Brain pericyte (primary cell): ENCODE measurements at regions not wholly inside any gene's neighbourhood (a gene's known extent, or its start where the extent isn't known, plus 50 kb on each side); places are given as distances from the start of the nearest gene placed in this dataset.
"Not testable (repeated sequence)": the region's sequence is repeated elsewhere in the genome, so short reads cannot be mapped to it uniquely, and the experiment has no call there.

ENCODE experiments used
- DNase-seq: peaks from one replicate; pipeline ENCODE4 v3.0.0-alpha.2; 2012; ENCODE audit warnings: low read depth, low spot score

DNA sequence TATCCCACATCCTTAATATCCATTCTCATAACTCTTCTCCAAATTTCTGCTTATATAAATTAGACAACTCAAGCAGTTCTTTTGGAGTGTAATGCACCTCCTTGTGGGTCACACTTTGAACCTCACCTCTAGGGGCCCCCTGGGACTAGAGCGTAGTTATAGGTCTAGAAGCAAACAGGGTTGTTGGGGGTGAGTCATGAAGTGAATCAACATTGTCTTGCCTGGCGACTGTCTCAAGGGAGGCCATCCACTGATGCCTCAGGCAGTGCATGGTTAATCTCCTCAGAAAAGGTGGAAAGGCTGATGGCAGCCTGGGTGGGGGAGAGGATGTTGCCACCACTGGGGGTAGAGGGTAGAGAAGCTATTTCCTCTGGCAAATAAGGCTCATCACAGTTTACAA lies 129.1 kb downstream of the TNFRSF21 start:
- no peak for DNase-seq

DNA sequence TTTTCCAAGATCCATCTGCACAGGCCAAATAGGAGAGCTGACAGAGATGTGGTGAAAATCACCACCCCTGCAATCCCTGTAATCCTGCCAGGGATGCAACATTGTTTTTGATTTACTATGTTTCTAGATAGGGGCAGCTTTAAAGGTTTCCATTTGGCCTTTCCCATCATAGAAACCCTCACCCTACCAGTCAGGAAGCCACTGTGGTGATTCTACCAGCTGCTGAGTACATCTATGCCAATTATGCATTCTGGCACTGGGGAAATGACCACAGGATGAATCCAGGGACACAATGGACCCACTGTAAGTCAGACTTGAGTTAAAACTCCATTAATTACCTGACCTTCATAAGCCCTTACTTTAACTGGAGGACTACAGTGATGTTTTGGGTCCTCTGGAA lies 130.4 kb downstream of the TNFRSF21 start:
- no peak for DNase-seq

DNA sequence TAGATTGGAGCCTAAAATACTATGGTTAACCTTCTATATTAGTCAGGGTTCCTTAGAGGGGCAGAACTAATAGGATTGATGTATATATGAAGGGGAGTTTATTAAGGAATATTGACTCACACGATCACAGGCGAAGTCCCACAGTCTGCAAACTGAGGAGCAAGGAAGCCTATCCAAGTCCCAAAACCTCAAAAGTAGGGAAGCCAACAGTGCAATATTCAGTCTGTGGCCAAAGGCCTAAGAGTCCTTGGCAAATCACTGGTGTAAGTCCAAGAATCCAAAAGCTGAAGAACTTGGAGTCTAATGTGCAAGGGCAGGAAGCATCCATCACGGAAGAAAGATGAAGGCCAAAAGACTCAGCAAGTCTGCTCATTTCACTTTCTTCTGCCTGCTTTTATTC lies 133.5 kb upstream of the ADGRF1 start:
- no peak for DNase-seq

DNA sequence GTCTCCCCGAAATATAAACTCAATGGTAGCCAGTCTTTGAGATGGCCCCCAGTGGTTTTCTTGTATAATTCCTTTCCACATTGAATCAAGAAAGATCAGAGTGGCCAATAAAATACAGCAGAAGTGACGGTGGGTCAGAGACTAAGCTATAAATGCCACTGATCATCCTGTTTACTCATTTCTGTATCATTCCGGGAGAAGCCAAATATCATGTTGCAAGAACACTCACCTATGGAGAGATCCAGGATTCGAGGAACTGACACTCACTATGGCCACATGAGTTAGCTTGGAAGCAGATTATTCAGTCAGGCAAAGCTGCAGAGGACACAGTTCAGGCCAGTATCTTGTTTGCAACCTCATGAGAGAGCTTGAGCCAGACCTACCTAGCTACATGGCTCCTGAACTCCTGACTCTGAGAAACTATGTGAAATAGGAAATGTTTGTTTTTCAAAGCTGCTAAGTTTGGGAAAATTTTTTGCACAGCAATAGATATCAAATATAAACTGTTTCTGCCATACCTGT lies 132.4 kb upstream of the ADGRF1 start:
- DNase-seq, result no peak

DNA sequence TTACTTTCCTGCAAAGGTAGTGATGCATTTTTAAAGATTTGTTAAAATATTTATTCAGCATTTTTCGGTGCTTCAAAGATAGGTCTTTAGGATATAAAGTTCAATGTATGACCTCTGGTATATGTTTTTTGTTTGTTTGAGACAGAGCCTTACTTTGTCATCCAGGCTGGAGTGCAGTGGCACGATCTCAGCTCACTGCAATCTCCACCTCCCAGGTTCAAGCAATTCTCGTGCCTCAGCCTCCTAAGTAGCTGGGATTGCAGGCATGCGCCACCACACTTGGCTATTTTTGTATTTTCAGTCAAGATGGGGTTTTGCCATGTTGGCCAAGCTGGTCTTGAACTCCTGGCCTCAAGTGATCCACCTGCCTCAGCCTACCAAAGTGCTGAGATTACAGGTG lies 131.9 kb upstream of the ADGRF1 start:
- not testable (repeated sequence) for DNase-seq

DNA sequence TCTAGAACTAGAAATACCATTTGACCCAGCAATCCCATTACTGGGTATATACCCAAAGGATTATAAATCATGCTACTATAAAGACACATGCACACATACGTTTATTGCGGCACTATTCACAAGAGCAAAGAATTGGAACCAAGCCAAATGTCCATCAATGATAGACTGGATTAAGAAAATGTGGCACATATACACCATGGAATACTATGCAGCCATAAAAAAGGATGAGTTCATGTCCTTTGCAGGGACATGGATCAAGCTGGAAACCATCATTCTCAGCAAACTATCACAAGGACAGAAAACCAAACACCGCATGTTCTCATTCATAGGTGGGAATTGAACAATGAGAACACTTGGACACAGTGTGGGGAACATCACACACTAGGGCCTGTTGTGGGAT lies 131.0 kb upstream of the ADGRF1 start:
- not testable (repeated sequence) for DNase-seq

DNA sequence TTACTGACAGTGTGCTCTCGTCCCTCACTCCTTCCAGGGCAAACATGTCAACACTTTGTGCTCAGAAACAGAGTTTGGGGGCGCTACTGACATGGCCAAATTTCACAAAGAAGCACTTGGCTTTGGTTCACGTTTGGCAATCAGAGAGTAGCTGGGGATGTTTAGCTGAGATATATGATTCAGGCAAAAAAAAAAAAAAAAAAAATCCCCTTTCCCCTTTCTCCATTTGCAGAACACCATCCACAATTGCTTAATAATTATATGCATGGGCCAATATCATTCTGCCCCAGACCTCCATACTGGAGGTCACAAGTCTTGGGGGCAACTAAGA lies 128.4 kb upstream of the ADGRF1 start:
- DNase-seq, result no peak

DNA sequence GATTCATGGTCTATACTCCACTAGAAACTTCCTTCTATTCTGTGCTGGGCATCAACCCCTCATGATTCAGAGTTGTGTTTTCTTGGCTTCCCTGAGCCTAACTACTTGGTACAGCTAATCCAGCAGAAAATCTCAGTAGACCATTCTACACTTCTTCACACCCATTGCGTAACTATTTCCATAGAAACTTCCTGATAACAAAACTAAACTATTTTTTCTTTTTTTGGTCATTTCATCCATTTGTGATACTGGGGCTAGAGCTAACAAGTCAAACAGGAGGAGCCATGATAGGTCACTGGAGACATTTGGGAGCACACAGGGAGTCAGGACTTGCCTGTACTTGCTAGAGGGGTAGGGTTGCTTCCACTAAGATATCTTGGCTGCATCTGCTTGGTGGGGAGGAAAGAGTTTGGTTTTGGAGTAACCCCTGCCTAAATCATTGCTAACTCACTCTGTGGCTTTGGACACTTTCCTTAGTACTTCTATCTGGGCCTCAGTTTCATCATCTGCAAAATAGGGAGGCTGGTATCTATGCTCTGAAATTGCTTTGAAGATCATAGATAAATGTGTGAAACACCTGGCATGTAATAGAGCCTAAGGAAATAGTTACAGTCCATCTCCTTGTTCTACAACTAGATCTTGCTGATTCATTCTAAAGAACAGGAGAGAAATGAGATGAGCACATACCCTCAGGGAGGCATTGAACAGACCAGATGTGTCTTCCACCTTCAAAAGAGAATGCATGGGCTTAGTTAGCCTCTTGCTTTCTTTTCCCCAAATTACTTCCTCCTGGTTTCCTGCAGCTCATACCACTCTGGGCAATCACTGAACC lies 127.9 kb upstream of the ADGRF1 start:
- no peak for DNase-seq

DNA sequence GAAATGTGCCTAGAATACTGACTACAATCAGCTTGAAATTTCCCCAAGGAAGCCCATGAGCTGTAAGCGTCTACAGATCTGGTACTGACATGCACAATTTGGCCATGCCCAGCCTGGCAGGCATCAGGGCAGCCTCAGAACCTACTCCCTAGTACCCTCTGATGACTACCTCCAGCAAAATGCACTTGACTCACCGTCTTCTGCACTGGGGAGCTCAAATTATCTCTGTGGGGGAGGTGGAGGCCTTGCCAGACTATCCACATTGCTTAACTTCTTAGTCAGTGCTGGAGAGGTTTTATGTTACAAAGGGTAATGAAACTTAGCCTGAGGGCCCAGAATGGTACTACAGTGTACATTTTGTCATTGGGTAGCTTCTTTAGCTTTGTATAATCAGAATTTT lies 126.0 kb upstream of the ADGRF1 start:
- DNase-seq, result peak; percentile 64

DNA sequence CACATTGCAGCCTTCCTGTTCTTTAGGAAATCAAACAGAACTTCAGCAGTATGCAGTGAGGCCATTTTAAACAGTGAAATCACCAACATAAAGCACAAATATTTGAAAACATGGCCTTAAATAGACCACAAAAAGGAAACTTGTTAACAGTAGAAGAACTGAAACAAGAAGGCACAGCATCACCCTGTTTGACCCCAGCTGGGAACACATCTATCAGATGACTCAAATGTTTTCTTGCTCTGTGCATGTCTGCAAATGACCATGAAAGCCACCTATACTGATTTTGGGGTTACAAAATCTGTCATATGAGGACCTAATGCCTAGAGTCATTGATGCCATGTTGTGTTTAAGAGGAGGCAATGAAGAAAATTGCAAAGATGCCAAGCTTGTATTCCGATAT lies 123.8 kb upstream of the ADGRF1 start:
- DNase-seq, result no peak

DNA sequence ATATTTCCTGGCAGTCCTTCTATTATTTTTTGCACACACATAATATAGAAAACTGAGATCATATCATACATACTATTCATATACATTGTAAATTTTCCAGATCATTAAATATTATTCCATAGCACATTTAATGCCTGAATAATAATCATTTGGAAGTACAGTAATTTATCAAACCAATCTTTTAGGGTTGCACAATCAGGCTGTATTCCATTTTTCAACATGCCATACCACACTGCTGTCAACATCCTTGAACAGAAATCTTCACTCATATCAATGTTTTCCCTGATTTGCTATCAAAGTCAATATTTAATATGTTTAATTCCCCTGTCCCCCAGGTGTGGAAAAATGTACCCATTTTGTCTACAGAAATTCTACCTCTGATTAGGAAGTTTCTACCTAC lies 122.7 kb upstream of the ADGRF1 start:
- DNase-seq, result no peak

DNA sequence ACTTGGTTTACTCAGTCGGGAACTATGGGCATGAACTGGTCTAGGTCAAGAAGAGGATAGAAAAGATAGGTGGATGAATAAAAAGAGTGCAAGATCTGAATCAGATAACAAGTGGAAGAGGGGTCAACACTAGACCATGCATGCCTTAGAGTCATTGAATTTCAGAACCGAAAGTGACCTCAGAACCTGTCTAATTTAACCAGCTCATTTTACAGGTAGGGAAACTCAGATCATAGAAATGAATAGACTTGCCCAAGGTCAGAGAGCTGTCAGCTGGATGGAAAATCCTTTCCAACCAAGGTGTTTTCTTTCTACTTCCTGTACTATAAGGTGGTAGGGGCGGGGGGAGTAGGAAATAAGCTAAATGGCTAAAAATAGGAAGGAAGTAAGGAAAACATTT lies 121.4 kb upstream of the ADGRF1 start:
- DNase-seq, result no peak

DNA sequence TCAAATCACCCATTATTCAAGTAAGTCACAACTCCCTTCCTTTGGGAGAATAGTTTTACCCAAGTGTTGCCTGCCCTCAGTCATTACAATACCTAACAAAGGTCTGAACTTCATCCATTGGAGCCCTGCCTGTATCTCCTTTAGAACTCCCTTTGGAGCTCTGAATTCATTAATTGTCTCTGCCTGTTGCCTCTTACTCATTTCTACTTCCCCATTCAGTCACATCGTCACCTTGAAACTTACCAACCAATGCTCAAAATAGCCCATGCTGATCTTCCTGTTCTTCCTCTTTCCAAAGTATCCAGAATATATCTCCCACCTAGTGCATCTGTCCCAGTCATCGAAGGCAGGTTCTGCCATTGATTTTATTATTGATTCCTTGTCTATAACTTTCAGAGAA lies 120.7 kb upstream of the ADGRF1 start:
- DNase-seq, result no peak

DNA sequence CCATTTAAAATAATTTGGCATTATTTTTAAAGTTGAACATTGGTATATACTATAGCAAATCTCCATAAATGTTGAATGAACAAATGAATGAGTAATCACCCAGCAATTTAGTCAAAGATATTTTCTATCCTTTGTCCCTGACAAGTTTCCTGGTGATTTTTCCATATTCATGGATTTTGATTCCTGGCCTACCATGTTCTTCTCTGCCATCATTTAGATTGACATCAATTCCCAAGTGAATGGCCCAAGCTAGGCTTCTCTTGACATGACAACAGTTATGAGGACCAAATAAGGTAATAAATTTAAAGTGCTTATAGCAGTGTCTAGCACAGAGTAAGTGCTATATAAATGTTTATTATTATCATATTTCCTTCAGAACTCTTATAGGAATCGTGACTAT lies 120.1 kb upstream of the ADGRF1 start:
- DNase-seq, result no peak

DNA sequence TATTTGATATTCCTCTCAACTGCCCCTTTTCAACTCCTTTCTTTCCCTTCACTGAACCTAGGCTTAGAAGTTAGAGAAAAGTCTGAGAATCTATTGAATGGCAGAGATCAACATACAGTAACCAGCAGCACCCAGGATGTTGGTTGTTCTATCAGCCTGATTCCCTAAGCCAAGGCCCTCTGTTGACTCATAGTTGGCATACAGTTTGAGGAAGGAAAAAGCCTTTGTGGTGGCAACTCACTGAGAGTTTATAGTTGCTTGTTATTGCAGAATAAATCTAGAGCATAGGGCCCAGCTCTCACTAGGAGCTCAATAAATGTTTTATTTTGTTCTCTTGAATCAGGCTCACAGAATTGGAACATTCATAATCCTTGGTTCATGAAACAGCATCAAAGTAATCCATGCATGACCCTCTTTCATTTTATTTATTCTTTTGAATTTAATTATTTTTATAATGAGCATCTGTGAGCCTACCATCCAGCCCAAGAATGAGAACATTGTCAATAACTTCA lies 119.1 kb upstream of the ADGRF1 start:
- no peak for DNase-seq

DNA sequence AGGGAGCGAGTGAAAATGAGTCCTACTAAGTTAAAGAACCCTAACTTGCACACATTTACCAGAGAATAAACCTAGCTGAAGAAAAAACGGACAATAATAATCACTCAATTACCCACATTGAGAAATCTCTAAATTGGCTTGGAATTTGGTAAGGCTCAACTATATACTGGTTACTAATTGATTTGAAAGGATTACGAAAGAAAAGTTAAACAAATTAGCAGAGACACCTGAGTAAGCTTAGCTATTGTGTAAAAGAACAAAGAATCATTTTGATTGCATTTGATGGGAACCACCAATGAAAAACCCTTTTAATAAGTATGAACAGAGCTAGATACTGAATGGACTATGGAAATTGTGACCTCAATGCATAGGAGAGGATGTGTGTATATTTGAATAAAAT lies 118.6 kb upstream of the ADGRF1 start:
- DNase-seq, result no peak

DNA sequence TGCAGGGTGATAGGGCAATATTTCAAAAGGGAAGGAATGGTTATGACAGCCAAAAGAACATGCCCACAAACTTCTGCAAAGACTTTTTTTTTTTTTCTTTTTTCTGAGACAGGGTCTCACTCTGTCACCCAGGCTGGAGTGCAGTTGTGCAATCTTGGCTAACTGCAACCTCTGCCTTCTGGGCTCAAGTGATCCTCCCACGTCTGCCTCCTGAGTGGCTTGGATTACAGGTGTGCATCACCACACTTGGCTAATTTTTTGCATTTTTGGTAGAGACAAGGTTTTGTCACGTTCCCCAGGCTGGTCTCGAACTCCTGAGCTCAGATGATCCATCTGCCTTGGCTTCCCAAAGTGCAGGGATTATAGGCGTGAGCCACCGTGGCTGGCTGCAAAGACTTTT lies 117.6 kb upstream of the ADGRF1 start:
- no peak for DNase-seq

DNA sequence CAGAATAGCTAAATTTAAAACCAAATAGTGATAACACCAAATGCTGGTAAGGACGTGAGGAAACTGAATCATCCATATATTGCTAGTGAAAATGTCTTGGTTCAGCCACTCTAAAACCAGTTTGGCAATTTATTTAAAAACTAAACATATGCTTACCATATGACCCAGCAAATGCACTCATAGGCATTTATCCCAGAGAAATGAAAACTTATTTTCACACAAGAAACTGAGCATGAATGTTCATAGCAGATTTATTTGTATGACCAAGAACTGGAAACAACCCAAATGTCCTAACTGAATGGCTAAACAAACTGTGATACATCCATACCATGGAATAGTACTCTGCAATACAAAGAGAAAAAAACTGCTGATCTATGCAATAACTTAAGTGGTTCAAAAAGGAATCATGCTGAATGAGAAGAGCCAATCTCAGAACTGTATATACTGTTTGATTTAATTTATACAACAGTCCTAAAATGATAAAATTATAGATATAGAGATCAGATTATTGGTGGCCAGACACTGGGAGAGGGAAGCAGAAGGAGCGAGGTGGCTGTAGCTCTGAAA lies 115.6 kb upstream of the ADGRF1 start:
- DNase-seq, result no peak

DNA sequence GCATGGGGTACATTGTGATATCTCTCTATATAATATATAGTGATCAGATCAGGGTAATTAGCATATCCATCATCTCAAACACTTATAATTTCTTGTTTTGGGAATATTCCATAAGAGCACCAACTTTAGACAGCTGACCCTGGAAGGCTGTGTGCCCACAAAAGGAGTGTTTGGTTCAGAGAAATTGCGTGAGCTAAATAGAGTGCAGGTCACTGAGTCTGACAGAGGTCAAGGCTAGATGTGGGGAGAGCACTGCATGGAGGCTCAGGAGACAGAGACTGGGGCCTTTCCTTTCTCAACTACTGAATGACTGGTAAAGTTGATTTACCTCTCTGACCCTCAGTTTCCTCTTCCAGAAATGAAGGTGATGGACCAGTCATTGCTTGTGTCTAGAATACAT lies 114.9 kb upstream of the ADGRF1 start:
- no peak for DNase-seq

DNA sequence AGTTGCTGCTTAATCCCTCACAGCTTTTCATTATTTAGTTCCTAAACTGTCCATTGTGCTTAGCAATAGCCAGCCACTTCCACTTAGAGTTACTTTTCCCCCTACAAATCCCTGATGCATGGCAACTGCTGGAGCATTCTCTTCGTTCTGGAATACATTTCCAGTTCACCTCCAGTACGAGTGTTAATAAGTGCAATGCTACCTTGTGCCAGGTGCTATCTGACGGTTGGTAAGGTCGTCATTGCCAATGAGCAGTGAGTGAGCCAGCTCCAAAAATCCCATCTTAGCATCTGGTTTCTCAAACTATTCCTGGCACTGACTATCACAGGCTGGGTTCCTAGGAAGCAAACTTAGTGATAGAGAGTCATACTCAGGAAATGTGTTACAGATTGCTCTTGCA lies 114.1 kb upstream of the ADGRF1 start:
- no peak for DNase-seq

DNA sequence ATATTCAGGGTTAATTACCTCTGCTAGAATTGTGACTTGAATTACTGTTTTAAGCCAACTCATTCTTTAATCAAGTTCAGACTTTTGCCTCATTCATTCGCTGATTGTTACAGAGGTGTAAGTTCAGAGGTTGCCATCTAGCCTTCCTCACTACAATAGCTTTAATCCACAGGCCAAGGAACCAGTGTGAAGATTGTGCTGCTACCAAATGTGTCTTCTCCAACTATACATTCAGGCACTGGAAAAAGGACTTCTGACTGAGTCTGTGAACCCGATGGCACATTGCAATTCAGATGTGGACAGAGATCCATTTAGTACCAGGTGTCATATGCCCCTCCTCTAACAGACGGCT lies 111.2 kb upstream of the ADGRF1 start:
- no peak for DNase-seq

DNA sequence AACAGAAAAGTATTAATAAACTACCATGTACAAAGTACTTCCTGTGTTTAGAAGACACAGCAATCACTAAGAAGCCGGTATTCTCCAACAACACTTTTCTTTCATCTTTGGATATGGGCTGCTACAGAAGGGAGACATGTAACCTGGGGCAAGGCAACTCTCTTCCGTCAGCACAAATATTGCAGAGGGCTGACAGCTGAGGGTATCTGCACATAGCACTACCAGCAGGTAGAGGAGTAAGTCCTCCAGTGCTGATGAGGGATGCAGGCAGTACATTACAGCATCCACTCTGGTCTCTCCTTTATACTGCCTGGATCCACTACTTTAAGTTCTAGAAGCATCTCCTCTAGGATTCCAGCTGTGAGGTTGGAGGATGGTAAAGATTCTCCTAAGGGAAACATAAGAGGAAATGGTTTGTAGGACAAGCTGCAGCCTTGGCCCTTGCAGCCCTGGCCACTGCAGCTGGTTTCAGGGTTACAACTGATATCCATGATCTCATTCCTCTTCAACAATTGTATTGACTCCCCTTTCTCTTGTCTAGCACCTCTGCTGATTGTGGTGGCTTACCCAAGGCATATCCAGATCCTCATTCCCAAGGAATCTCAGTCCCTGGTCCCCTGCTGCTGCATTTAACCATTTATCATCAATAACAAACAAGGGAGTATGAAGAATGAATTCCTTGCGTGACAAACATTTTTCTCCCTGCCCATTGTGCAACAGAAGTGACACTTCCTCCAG lies 110.7 kb upstream of the ADGRF1 start:
- no peak for DNase-seq
